ENCODE measurements at regions not wholly inside any gene's neighbourhood (a gene's known extent, or its start where the extent isn't known, plus 50 kb on each side); places are given as distances from the start of the nearest gene placed in this dataset.

- H3K4me3 ChIP-seq (ENCODE audit: low read length), result no peak overlapping the region
- no peak for DNase-seq (ENCODE audit: low read depth)
- TF ChIP-seq CTCF (conservative IDR thresholded peaks at IDR 0.05; ENCODE audit: low read length), result no peak
Observed at GRCh38 chr5:125464847-125465432, 718.5 kb upstream of the ZNF608 start.

- TF ChIP-seq CTCF (conservative IDR thresholded peaks at IDR 0.05; ENCODE audit: low read length), result no peak
- no peak for DNase-seq (ENCODE audit: low read depth)
- no peak overlapping the region for H3K4me3 ChIP-seq (ENCODE audit: low read length)
Observed at GRCh38 chr5:125465703-125466102, 719.3 kb upstream of the ZNF608 start.

- no peak overlapping the region for H3K4me3 ChIP-seq (ENCODE audit: low read length)
- no peak for TF ChIP-seq CTCF (conservative IDR thresholded peaks at IDR 0.05; ENCODE audit: low read length)
- no peak for DNase-seq (ENCODE audit: low read depth)
Observed at GRCh38 chr5:125467222-125467621, 720.8 kb upstream of the ZNF608 start.

- H3K4me3 ChIP-seq (ENCODE audit: low read length), result no peak overlapping the region
- TF ChIP-seq CTCF (conservative IDR thresholded peaks at IDR 0.05; ENCODE audit: low read length), result no peak
- DNase-seq (ENCODE audit: low read depth), result no peak
Observed at GRCh38 chr5:125470280-125470902, 724.0 kb upstream of the ZNF608 start.

GRCh38 chr5:125476901-125477585 lies 730.6 kb upstream of the ZNF608 start:
- DNase-seq (ENCODE audit: low read depth), result no peak
- TF ChIP-seq CTCF (conservative IDR thresholded peaks at IDR 0.05; ENCODE audit: low read length), result no peak
- H3K4me3 ChIP-seq (ENCODE audit: low read length), result no peak overlapping the region

GRCh38 chr5:125477586-125477975 lies 731.1 kb upstream of the ZNF608 start:
- no peak for TF ChIP-seq CTCF (conservative IDR thresholded peaks at IDR 0.05; ENCODE audit: low read length)
- DNase-seq (ENCODE audit: low read depth), result no peak
- H3K4me3 ChIP-seq (ENCODE audit: low read length), result no peak overlapping the region

GRCh38 chr5:125478599-125478998 lies 732.2 kb upstream of the ZNF608 start:
- no peak for TF ChIP-seq CTCF (conservative IDR thresholded peaks at IDR 0.05; ENCODE audit: low read length)
- DNase-seq (ENCODE audit: low read depth), result no peak
- H3K4me3 ChIP-seq (ENCODE audit: low read length), result no peak overlapping the region
